GM04504 (cell line): ENCODE measurements at regions not wholly inside any gene's neighbourhood (a gene's known extent, or its start where the extent isn't known, plus 50 kb on each side); places are given as distances from the start of the nearest gene placed in this dataset.
A peak's percentile ranks its signal among the peaks of the same experiment; 100 is the strongest.

ENCODE experiments used
- DNase-seq: peaks from one replicate; pipeline ENCODE4 v3.0.0-alpha.2; 2012; ENCODE audit warnings: low read depth

- peak; percentile 22 for DNase-seq
Measured at GRCh38 chr3:148227534-148227933, 470.2 kb upstream of the AGTR1 start.

DNA sequence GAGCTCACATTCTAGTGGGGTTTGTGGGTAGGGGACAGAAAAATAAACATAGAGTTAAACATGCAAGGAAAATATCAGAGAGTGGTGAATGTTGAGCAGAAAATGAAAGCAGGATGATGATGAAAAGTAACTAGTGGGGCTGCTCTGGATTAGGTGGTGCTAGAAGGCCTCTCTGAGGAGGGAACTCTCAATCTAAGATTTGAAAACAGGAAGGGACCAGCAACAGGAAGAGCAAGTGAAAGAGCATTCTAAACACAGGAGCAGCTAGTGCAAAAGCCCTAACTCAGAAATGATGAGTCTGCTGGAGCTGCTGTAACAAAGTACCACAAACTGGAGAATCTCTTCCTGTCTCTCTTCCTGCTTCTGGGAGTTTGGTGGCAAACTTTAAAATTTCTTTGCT, 468.6 kb upstream of the AGTR1 start:
- DNase-seq = no peak

- no peak for DNase-seq
Measured at GRCh38 chr3:148230473-148230872, 467.2 kb upstream of the AGTR1 start.

GRCh38 chr3:148232389-148232788, 465.3 kb upstream of the AGTR1 start:
- DNase-seq = no peak

GRCh38 chr3:148233403-148233802, 464.3 kb upstream of the AGTR1 start:
- DNase-seq = no peak

- DNase-seq = no peak
Measured at GRCh38 chr3:148234536-148234935, 463.2 kb upstream of the AGTR1 start.

- DNase-seq = no peak
Measured at GRCh38 chr3:148235566-148235965, 462.1 kb upstream of the AGTR1 start.

DNA sequence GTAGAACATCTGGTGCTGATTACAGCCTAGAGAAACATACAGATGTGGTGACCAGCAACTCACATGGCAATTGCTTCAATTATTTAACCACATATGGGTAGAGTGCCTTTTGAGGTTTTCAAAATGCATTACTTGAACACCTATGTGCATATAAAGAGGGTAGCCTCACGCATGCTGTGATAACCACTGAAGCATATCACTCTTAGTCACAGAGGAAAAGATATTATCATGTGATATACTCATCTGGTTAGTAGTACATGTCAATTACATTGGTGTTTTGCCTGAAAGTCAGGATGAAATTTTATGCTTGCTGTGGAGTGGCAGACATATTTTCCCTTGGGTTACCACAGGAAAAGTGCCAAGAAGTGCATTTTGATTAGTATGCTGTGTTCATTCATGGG, 459.3 kb upstream of the AGTR1 start:
- DNase-seq = no peak

- no peak for DNase-seq
Measured at GRCh38 chr3:148240351-148240750, 457.4 kb upstream of the AGTR1 start.

- DNase-seq = no peak
Measured at GRCh38 chr3:148243609-148244008, 454.1 kb upstream of the AGTR1 start.

DNA sequence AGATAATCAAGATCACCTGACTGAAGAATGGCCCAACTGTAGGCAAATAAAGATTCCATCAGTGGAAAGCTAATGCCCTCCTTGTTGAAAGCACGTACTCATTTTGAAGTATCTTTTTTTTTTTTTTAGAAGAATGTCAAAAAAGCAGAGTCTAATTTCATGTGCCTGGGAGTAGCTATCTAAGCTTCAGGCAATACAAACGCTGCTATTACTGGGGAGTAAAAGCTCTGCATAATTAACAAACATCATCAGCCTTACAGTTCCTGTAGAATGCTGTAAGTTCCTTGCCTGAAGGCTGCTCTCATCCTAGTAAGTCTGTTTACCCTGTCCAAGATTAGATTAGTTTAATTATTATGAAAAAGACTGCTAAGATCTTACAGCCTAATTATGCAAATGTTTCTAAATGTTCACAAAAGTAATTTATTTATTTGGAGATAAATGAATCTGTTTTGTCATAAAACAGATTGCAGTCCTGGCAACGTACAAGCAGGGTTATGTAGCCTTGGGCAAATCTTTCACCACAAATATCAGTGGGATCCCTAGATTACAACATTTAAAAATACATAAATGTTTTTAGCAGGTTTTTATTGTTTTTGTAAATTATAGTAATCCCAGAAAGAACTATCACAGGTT, 451.3 kb upstream of the AGTR1 start:
- DNase-seq = no peak

- no peak for DNase-seq
Measured at GRCh38 chr3:148253713-148254112, 444.0 kb upstream of the AGTR1 start.

GRCh38 chr3:148254402-148254801, 443.3 kb upstream of the AGTR1 start:
- DNase-seq = no peak

DNA sequence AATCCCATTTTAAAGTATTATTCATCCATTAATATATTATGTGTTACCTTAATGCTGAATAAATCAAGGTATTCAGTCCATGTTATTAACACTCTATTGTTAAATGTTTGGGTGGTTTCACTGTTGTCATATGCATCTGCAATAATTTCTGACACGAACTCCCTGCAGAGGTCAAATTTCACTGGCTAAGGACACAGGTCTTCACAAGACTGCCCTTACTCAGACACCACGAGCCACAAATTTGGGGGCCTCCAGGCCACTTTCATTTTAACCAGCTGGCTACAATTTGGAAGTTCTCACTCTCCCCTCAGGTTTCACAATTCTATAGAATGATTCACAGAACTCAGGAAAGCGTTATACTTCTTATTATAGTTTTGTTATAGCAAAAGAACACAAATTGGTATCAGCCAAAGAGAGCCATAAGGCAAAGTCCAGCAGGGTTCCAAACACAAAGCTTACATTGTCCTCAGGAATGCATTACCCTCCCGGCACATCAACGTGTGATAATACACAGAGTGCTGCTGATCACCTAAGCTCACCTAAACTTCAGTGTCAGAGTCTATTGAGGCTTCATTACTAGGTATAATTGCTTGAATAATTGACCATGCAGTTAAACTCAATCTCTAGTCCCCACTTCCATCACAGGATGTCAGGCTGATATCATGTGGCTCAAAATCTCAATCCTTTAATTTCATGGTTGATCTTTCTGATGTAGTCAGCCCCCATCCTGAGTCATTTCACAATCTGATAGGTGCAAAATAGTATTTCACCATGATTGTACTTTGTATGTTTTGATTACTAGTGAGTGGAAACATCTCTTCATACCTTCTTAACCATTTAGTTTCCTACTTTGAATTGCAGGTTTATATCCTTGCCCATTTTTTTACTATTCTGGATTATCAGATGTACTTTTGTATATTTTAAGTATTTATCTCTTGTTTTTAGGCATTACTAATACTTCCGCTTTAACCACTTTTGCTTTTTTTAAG, 441.4 kb upstream of the AGTR1 start:
- no peak for DNase-seq

DNA sequence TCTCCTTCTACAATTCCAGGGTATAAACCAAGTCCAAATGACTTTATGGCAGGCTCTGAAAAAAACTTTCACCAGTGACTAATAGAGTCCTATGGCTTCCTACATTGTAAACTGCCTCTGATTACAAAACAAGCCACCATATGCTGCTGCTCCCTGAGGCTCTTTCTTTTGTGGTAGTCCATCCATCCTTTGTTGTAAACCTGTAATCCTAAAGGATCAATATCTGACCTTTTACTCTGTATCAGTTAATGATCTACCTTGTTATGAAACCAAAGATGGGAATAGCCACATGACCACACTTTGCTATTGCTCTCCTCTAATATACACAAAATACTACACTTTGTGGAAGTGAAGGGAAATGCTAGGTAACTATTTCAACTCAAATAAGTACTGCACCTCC, 434.7 kb upstream of the AGTR1 start:
- DNase-seq = no peak

GRCh38 chr3:148265841-148266240, 431.9 kb upstream of the AGTR1 start:
- no peak for DNase-seq

DNA sequence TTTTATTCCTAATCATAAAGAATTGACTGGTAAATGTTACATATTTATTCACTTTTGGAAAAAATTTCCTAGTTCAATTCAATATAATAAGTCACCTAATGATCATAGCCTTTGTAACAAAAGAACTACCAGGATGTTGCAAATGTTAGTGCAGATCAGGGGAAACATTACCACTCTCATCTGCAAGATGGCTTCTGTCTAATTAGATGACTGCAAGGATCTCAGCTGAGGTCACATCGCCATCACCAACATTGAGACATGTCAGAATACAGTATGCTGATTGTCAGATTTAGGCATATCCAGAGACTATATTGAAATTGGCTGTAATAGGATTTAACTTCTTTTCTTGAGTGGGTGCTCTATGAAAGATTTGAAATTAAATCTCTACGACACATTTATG, 431.4 kb upstream of the AGTR1 start:
- no peak for DNase-seq

- DNase-seq = no peak
Measured at GRCh38 chr3:148269816-148270215, 427.9 kb upstream of the AGTR1 start.

- DNase-seq = no peak
Measured at GRCh38 chr3:148280623-148281242, 417.0 kb upstream of the AGTR1 start.

DNA sequence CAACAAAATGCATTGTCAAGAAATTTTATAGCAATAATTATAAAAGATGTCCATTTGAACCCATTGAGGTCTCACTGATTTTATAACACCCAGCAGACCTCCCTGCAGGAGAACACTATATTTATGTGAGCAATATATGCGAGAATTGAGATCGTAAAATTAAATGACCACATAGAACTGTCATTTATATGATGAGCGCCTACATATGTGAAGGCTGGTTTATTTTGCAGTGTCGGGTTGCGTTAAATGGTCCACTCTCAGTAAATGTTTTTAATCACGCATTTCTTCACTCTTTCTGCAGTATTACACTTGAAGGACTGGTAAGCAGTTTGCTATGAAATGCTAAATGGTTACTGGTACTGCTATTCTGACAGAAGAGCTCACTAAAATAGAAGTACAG, 408.5 kb upstream of the AGTR1 start:
- no peak for DNase-seq

DNA sequence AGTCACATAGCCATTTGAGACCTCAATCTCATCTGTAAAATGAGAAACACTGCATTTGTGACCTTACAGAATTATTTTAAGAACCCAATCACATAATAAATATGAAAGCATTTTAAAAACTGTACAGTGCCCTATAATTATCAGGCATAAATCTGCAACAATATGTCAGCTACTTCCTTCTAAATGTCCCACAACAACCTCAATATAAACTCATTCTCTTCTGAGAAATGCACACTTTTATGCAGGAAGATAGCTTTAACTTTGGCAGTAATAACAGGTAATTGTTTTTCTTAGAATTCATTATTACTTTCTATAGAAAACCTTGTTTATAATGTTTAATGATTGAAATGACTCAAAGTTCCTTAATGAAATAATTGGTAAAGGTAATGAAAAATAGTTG, 400.7 kb upstream of the AGTR1 start:
- no peak for DNase-seq

DNA sequence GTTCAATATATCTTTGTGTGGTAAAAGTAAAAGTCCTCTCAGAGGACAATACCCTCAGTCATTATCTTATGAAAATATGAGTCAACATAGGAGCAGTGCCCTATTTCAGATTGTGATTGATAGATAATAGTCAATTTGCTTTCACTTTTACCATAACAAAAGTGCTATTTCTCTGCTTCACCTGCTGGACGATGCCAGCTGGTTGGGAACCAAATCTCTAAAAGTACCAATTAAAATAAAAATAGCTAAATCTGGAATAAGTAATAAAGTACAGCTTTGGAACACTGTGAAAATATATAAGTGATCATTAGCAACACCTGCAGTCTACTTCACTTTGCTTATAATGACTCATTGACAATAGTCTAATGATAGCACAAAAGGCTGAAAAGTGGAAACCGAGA, 390.3 kb upstream of the AGTR1 start:
- no peak for DNase-seq
